ENCODE measurements at regions not wholly inside any gene's neighbourhood (a gene's known extent, or its start where the extent isn't known, plus 50 kb on each side); places are given as distances from the start of the nearest gene placed in this dataset.

DNA sequence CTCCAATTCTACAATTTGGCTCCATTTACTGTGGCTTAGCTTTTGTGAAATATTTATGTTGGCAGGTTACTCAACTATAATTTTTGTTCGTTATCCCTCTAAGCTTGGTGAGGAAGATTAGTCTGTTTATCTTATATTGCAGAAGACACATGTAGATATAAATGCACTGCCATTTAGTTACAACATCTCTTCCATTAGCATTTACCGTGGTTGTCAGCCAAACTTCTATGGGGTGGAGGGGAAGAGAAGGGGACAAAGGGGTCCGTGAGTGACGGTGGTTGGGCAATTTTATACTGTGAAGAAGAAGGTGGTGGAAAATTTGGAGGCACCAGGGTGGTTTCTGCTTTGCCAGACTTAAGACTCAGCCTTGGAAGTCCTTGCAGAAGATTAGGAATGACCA lies 117.6 kb upstream of the CXCR4 start:
- intact Hi-C loops (cut with micrococcal nuclease): loop anchor here (5.0 to 10.0 kb wide), 3 partner anchors 89 to 321 kb away; no protein-coding TSS in a partner anchor

GRCh38 chr2:136234261-136234660 lies 116.3 kb upstream of the CXCR4 start:
- intact Hi-C loops (cut with micrococcal nuclease): loop anchor here (10.0 kb wide), 2 partner anchors 91 to 319 kb away; no protein-coding TSS in a partner anchor
- ChIA-PET POLR2A (no interaction called here), CTCF (no interaction called here)
- Mint-ChIP-seq H3K4me1 (ENCODE audit: low read depth) (peaks cover 27% of the 10 kb centered on the region), H3K27me3 (no peaks in the 10 kb centered on the region), H3K9me3 (peaks cover 3% of the 10 kb centered on the region), H3K27ac (no peak overlapping the region), H3K4me3 (no peak overlapping the region), H3K36me3 (ENCODE audit: low read depth) (no peaks in the 10 kb centered on the region)
- DNase-seq: no peak
- no peak for TF ChIP-seq CTCF (IDR thresholded peaks at IDR 0.05)
- ATAC-seq: no peak

More for the DNA sequence above, 117.6 kb upstream of the CXCR4 start:
- no peaks in the 10 kb centered on the region for H3K36me3 Mint-ChIP-seq (ENCODE audit: low read depth)
- TF ChIP-seq CTCF (IDR thresholded peaks at IDR 0.05): no peak
- no peaks in the 10 kb centered on the region for H3K27me3 Mint-ChIP-seq
- no peaks in the 10 kb centered on the region for H3K9me3 Mint-ChIP-seq
- peaks cover 38% of the 10 kb centered on the region for H3K4me1 Mint-ChIP-seq (ENCODE audit: low read depth)
- ATAC-seq (no peak), DNase-seq (no peak)
- no peak overlapping the region for H3K4me3 Mint-ChIP-seq
- POLR2A ChIA-PET: no interaction called here
- no peak overlapping the region for H3K27ac Mint-ChIP-seq
- CTCF ChIA-PET: interaction anchor here (1.2 to 2.1 kb wide), 4 partner anchors 11 to 322 kb away, joined by 3 to 5 read pairs (median 3); no protein-coding TSS in a partner anchor

- H3K27me3 Mint-ChIP-seq: no peaks in the 10 kb centered on the region
- no peak for TF ChIP-seq CTCF (IDR thresholded peaks at IDR 0.05)
- no peak overlapping the region for H3K27ac Mint-ChIP-seq
- intact Hi-C loops (cut with micrococcal nuclease): loop anchor here (10.0 kb wide), 2 partner anchors 92 to 318 kb away; no protein-coding TSS in a partner anchor
- H3K4me3 Mint-ChIP-seq: no peak overlapping the region
- peaks cover 5% of the 10 kb centered on the region for H3K9me3 Mint-ChIP-seq
- ChIA-PET POLR2A (no interaction called here), CTCF (interaction anchor here (1.2 kb wide), 1 partner anchor 319 kb away, joined by 3 read pairs; no protein-coding TSS in a partner anchor)
- DNase-seq: no peak
- peaks cover 17% of the 10 kb centered on the region for H3K4me1 Mint-ChIP-seq (ENCODE audit: low read depth)
- H3K36me3 Mint-ChIP-seq (ENCODE audit: low read depth): no peaks in the 10 kb centered on the region
- ATAC-seq: no peak
Observed at GRCh38 chr2:136233298-136233697, 115.3 kb upstream of the CXCR4 start.

- Mint-ChIP-seq H3K36me3 (ENCODE audit: low read depth) (no peaks in the 10 kb centered on the region), H3K9me3 (peaks cover 5% of the 10 kb centered on the region), H3K27me3 (no peaks in the 10 kb centered on the region), H3K27ac (no peak overlapping the region), H3K4me3 (no peak overlapping the region), H3K4me1 (ENCODE audit: low read depth) (peaks cover 10% of the 10 kb centered on the region)
- no peak for TF ChIP-seq CTCF (IDR thresholded peaks at IDR 0.05)
- ChIA-PET CTCF (interaction anchor here (1.2 kb wide), 1 partner anchor 319 kb away, joined by 3 read pairs; no protein-coding TSS in a partner anchor), POLR2A (no interaction called here)
- intact Hi-C loops (cut with micrococcal nuclease): loop anchor here (10.0 kb wide), 2 partner anchors 92 to 318 kb away; no protein-coding TSS in a partner anchor
- DNase-seq (no peak), ATAC-seq (no peak)
Observed at GRCh38 chr2:136232456-136233172, 114.7 kb upstream of the CXCR4 start.

- ATAC-seq (no peak), DNase-seq (no peak)
- ChIA-PET CTCF (interaction anchor here (1.0 to 1.2 kb wide), 2 partner anchors 8 to 106 kb away, joined by 3 to 4 read pairs; no protein-coding TSS in a partner anchor), POLR2A (no interaction called here)
- Mint-ChIP-seq H3K27me3 (no peaks in the 10 kb centered on the region), H3K27ac (no peak overlapping the region), H3K4me1 (ENCODE audit: low read depth) (peaks cover 15% of the 10 kb centered on the region), H3K4me3 (no peak overlapping the region), H3K36me3 (ENCODE audit: low read depth) (no peaks in the 10 kb centered on the region), H3K9me3 (peaks cover 5% of the 10 kb centered on the region)
- no peak for TF ChIP-seq CTCF (IDR thresholded peaks at IDR 0.05)
- intact Hi-C loops (cut with micrococcal nuclease): loop anchor here (10.0 kb wide), 2 partner anchors 94 to 316 kb away; no protein-coding TSS in a partner anchor
Observed at GRCh38 chr2:136230464-136230863, 112.5 kb upstream of the CXCR4 start.

Data from activated CD8-positive, alpha-beta T cell treated with anti-CD3 and anti-CD28 coated beads for 36 hours (primary cell).